Muscle of back (tissue), 3 donors: ENCODE measurements at regions not wholly inside any gene's neighbourhood (a gene's known extent, or its start where the extent isn't known, plus 50 kb on each side); places are given as distances from the start of the nearest gene placed in this dataset.
"Not testable (repeated sequence)": the region's sequence is repeated elsewhere in the genome, so short reads cannot be mapped to it uniquely, and the experiment has no call there.

Experiments used
- DNase-seq, 3 donors: peaks; one replicate each; pipeline versions ENCODE4 v3.0.0 to v3.0.0-alpha.2; 2013

DNA sequence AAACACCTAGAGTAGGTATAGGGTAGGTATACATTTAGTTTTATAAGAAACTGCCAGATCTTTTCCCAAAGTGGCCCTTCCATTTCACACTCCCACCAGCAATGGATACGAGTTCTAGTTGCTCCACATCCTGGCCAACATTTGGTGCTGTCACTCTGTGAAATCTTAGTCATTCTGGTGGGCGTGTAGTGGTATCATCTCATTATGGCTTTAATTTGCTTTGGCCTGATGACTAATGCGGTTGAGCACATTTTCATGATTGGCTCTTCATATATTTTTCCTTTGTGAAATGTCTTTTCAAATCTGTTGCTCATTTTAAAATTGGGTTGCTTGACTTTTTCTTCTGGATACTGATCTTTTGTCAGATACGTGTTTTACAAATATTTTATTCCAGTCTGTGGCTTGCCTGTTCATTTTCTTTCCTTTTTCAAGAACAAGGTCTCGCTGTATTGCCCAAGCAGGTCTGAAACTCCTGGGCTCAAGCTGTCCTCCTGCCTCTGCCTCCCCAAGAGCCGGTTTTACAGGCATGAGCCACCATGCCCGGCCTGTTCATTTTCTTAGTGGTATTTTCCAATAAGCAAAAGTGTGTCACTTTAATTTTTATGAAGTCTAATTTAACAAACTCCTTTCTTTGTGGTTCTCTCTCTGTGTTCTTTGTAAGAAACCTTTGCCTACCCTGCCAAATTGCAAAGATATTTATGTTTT, 192.4 kb downstream of the SEC14L1 start:
- peak in 2 of 3 donors; percentile 13 to 89 for DNase-seq

DNA sequence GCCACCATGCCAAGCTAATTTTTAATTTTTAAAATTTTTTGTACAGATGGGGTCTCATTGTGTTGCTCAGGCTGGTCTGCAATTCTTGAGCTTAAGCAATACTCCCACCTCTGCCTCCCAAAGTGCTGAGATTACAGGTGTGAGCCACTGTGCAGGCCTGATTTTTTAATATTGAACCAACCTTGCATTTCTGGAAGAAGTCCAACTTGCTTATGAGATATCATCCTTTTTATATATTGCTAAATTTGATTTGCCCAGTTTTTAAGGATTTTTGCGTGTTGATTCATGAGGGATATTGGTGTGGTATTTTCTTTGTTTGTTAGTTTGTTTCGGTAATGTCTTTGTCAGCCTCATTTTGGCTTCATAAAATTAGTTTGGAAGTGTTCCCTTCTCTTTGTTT, 196.4 kb downstream of the SEC14L1 start:
- no peak for DNase-seq

DNA sequence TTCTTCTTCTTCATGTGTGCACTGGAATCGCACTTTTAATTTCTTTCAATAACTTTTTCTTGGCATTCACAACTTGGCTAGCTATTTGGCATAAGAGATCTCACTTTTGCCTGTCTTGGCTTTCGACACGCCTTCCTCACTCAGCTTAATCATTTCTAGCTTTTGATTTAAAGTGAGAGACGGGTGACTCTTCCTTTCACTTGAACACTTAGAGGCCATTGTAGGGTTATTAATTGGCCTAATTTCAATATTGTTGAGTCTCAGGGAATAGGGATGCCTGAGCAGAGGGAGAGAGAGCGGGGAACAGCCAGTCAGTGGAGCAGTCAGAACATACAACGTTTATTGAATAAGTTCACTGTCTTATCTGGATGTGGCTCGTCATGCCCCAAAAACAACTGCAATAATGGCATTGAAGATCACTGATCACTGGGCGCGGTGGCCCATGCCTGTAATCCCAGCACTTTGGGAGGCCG, 200.3 kb downstream of the SEC14L1 start:
- no peak for DNase-seq

DNA sequence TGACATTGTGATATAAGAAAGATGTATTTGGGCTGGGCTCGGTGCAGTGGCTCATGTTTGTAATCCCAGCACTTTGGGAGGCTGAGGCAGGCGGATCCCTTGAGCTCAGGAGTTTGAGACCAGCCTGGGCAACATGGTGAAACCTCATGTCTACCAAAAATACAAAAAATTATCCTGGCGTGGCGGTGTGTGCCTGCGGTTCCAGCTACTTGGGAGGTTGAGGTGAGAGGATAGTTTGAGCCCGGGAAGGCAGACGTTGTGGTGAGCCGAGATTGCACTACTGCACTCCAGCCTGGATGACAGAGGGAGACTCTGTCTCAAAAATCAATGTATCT, 201.9 kb downstream of the SEC14L1 start:
- not testable (repeated sequence) for DNase-seq

DNA sequence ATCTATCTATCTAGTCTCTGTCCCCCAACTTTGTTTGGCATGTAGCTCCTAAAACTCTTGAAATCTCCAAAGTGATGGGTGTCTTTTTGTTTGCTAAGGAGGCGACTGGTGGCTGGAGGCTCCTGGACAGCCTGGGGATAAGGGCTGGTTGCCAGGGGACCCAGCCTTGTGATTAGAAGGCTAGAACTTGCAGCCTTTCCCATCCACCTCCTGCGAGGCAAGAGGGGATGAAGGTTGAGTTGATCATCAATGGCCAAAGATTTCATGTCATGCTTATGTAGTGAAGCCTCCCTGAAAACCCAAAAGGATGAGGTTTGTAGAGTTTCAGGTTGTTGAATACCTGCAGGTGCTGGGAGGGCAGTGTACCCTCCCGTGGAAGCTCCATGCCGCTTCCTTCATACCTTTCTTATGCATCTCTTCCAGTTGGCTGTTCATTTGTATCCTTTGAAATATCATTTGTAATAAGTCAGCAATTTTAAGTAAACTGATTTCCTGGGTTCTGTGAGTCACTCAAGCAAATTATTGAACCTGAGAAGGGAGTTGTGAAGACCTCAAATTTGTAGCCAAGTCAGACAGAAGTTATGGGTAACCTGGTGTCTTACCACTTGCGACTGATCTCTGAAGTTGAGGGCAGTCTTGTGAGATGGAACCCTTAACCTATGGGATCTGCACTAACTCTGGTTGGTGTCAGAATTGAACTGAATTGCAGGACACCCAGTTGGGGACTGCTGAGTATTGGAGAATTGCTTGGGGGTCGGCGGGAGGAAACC, 202.4 kb downstream of the SEC14L1 start:
- no peak for DNase-seq

DNA sequence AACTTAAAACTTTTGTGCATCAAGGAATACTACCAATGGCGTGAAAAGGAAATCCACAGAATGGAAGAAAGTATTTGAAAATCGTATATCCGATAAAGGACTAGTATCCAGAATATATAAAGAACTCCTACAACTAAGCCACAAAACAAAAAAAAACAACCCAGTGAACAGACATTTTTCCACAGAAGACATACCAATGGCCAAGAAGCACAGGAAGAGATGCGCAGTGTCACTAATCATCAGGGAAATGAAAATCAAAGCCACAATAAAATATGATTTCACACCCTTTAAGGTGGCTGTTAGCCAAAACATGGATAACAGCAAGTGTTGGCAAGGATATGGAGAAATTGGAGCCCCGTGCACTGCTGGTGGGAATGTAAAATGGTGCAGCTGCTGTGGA, 203.3 kb downstream of the SEC14L1 start:
- DNase-seq, result no peak

DNA sequence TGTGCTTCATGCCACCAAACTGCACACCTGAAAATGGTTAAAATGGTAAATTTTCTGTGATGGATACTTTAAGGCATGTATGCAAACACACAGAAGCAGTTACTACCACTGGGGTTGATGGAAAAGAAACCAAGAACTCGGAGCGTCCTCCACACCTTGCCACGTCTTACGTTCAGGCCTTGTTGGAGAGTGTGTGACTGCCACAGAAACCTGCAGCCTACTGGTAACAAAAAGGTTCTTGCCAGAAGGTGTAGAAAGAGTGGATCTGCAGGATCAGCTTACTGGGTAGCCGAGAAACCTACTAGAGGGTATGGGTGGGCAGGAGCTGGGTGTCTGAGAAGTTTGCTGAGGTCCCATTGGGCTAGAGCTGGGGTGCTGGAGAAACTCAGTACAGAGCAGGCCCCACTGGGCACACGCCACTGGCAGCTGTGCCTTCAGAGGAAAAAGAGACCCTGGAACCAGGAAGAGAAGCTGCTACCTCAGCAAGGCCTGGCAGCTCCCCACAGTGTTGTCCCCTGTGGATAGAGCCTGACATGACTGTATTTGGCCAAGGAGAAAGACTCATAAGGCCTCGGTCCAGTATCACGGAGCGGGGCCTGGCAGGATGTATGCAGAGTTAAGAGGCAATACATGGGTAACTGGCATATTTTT, 204.6 kb downstream of the SEC14L1 start:
- DNase-seq, result peak in 1 of 3 donors; percentile 35

DNA sequence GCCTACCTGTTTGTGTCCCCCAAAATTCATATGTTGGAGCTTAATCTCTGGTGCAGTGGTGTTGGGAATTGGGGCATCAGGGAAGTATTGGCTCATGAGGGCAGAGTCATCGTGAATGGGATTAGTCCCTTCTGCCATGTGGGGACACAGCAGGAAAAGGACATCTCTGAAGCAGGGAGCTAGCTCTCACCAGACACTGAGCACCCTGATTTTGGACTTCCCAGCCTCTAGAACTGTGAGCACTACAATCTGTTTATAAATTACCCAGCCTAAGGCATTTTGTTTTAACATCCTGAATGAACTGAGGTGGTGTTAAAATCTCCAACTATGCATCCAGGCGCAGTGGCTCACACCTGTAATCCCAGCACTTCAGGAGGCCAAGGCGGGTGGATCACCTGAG, 206.0 kb downstream of the SEC14L1 start:
- no peak for DNase-seq

DNA sequence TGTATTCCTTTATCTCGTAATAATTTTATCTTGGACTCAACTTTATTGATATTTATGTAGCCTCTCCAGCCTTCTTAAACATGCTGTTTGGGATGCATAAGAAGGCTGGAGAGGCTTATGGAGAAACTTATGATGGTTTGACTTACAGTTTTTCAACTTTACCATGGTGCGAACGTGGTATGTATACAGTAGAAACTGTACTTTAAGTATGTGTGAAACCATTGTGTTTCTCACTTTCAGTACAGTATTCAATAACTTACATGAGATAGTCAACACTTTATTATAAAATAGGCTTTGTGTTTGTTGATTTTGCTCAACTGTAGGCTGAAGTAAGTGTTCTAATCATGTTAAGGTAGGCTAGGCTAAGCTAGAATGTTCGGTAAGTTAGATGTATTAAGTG, 206.8 kb downstream of the SEC14L1 start:
- DNase-seq, result no peak

DNA sequence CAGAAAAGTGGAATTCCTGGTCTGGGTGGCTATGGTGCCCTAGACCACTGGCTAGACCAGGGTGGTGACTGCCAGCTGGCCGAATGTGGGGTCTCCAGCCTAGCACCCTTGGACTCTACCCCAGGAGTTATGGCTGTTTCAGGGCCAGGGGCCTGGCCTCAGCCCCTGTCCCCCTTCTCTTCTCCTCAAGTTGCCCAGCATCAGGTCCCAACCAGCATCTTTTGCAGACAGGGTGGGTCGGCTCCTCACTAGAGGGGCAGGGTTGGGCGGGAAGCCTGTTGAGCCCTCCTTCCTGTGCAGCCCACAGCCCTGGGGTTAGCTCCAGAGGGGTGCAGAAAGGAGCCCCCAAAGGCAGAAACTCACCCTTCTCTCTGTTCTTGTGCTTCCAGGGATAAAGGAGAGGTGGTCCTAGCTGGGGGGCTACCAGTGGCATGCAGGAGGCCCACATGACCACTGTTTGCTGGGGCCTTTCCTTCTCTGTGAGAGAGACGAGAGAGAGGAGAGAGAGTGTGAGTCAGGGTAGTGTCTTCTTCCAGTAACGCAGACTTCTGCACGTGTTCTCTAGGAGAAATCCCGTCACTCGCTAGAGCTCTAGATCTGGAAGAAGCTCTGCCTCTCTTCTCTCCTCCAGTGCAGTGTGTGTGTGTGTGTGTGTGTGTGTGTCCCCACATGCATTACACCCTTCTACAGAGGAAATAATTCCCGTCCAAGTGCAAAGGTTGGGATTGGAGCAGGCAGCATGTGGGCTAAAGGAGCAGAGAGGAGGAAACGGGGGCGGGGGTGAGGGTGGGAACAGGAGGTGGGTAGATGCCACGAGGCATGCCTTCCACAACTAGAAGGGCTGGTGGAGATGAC, 209.4 kb downstream of the SEC14L1 start:
- peak; percentile 69 to 87 (median 83) for DNase-seq

DNA sequence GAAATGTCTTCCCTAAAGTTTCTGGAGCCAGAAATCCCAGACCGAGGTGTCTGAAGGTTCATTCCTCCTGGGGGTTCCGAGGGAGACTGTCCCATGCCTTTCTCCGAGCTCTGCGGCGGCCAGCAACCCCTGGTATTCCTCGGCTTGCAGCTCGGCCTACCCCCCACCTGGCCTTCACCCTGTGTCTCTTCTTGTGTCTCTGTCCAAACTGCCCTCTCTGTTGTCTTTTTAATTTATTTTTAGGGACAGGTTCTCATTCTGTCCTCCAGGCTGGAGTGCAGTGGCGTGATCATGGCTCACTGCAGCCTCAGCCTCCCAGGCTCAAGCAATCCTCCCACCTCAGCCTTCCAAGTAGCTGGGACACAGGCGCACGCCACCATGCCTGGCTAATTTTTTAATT, 211.7 kb downstream of the SEC14L1 start:
- DNase-seq, result no peak

DNA sequence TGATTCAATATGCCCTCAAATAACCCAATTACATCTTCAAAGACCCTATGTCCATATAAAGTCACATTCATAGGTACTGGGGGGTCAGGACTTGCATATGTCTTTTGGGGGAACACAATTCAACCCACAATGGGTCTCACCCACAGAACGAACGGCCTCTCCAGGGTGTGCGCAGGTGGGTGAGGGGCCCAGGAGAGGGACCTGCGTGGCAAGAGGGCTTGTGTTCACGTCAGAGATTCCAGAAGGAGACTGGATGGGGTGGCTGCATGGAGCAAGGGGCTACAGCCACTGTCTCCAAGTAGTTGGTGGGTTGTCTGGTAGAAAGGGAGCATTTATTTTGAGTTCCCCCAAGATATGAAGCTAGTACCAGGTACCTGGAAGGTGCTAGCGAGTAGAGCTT, 212.2 kb downstream of the SEC14L1 start:
- no peak for DNase-seq

DNA sequence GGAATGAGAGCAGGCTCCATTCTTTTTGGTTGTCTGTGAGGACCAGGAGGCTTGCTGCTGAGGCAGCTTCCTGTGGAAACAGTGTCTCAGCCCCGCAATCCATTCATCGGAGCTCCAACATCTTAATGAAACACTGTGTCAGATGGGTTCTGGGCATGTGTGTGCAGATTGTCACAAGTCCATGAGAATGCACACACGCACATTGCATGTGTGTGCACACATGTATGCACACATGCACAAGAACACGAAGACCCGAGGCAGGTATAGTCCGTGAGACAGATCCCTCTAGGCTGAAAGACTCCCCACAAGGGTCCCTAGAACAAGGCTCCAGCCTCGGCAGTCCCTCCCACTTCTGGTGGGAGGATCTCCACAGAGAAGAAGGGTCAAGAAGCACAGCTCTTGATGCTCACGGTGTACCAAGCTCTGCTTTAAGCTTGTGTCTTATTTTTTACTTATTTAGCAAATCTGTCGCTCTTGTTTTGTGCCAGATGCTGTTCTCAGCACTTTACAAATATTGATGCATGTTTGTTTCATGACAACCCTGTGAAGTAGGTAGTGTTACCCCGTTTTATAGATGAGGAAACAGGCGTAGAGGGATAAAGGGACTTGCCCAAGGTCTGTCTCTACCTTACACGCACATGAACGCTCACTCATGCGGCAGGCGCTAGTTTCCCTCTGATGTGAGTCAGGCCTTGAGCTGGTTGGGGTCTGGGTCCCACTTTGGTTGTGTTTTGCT, 213.1 kb downstream of the SEC14L1 start:
- peak in 1 of 3 donors; percentile 56 for DNase-seq

DNA sequence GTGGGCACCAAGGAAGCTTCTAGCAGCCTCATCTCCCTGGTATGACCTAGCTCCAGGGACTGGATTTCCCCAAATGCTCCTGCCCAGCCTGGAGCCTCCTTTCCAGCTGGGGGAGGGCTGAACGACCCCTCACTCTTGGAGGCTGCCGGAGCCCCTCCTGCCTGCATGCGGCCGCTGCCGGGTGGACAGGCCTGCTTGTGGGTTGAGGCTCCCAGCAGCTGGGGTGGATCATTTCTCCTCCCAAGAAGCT, 213.6 kb downstream of the SEC14L1 start:
- no peak for DNase-seq

DNA sequence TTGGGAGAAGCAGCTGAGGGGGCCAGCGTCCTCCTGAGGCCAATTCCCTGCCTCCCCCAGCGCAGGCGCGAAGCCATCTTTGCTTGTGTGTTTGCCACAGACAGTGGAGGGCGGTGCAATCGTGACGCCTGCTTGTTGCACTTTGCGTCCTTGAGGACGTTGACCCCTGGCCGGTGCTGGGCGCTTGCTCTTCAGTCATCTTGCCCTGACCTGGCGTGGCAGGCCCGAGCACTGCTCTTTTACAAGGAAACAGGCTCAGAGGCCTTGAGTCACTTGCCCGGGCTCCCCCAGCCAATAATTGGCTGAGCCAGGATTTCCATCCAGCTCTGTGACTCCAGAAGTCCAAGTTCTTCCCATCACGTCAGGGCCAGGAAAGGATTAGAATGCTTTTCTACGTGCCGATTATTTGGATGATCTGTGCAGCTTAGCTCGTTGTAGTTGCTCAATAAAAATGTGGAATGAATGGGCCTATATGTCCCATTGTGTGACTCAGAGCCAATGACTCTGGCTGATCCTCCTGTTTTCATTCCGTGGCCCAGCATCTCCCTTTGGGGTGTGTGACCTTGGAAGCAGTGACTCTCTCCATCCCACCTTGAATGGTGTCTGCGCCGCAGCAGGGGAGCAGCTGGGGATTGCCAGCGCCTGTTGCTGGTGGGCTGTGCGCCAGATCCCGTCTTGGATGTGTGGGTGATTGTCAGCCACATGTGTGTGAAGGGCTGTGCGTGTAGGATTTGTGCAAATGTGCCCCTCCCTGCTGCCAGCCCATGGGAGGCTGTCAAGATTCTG, 214.1 kb downstream of the SEC14L1 start:
- peak; percentile 75 to 95 (median 90) for DNase-seq

DNA sequence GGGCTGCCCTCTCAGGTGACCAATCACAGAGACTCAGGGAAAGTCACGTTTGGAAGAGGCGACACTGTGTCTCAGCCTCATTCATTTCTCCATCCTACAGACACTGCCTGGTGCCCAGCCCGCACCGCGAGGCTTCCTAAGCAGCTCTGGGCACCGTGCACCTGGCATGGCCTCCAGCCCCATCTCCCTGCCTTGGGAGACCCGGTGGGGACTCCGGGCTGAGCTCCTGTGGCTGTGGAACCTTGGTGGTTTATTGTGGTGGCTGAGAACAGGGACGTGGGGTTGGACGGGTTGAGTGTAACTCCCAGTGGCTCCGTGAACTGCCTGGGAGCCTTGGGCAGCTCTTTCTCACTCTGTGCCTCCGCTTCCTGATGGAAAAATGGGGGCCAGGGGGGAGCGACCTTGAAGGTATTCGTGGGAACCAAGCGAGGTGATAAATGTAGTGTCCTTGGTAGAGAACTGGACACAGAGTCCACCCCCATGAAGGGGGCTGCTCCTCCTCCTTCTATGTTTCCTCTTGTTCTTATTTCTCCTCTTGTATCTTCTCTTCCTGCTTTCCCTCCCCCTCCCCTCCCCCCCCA, 215.4 kb downstream of the SEC14L1 start:
- DNase-seq, result no peak

DNA sequence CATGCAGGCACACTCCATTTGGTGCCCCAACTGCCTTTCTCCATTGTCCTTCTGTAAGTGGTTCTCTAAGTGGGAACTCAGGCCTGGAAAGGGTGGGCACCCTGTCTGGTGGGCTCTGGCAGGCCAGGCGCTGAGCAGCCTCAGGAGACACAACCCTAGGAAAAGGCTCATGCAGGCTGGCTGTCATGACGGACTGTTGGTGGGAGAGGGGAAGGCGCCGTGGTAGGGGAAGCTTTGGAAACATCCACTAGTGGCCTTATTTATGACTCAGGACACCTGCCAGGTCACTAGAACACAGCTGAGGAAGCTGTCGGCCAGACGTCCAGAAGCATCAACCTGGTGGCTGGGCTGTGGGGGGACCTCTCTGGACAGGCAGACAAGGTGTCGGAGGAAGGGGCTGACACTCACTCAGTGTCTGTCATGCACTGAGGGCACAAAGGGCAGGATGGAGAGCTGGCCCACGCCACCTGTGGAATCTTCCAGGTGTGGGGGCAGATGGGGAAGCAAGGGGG, 216.0 kb downstream of the SEC14L1 start:
- no peak for DNase-seq

DNA sequence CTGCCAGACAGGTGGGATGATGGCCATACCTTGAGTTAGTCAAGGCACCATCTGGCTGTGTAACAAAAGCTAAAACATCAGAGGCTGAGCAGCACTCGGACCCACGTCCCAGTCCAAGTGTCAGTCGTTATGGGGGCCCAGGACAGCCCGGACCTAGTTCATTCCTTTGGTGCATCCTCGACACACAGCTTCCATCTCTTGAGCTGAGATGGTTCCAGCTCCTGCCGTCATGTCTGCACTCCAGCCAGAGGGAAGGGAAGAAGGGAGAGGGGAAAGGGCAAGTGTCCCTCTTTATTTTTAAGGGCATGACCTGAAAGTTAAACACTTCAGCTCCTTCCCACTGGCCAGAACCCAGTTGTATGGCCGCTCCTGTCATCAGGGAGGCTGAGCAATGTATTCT, 218.0 kb downstream of the SEC14L1 start:
- no peak for DNase-seq

DNA sequence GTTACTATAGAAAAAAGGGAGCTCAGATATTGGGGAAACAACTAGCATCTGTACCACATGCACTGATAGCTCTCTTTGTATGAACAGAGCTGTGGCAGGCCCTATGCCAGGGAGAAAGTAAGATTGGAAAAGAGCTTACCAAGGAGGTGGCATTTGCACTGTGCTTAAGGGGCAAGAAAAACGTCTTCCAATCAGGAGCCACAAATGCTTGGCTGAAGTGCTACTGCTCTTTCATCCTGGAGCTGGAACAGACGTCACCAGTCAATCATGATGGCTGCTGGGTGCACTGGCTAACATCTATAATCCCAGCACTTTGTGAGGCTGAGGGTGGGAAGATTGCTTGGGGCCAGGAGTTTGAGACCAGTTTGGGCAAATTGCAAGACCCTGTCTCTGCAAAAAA, 218.5 kb downstream of the SEC14L1 start:
- no peak for DNase-seq

DNA sequence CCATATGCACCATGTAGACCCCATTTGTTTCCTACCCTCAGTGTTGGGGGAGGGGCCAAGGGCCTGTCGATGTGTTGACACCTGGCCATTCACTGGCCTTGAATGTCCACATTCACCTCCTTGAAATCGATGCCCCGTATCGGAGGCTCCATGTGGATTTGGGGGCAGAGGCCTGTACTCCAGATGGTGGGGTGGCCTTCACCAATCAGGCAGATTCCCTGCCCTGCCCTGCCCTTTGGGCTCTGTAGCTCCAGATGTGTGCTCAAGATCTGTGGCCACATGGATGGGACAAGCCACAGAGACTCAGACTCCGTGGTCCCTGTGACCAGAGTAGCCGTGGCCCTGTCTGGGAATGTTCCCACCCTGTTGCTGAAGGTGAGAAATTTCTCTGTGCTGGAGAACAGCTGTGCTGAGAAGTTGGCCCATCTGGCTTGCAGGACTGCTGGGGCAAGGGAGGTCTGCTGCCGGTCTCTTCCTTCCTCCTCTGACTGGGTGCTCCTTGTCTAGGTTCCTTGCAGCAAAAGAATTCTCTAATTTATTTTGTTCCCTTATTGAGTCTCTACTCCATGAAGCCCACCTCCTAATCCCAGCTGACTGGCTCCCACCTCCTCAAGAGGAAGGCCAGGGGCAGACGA, 221.3 kb downstream of the SEC14L1 start:
- DNase-seq, result no peak
